Peyer's patch (tissue), 4 donors: ENCODE measurements at regions not wholly inside any gene's neighbourhood (a gene's known extent, or its start where the extent isn't known, plus 50 kb on each side); places are given as distances from the start of the nearest gene placed in this dataset.
"Not testable (repeated sequence)": the region's sequence is repeated elsewhere in the genome, so short reads cannot be mapped to it uniquely, and the experiment has no call there.

Source experiments
- DNase-seq, 3 donors: peaks; one replicate each; pipeline ENCODE4 v3.0.0-alpha.2; 2017 to 2019
- H3K27ac ChIP-seq, 4 donors: fragments of 200-600 bp; sonication (generic); one replicate each; pipeline ENCODE4 v1.5.1; 2016 to 2019
- H3K27me3 ChIP-seq, 2 donors: fragments of 200-600 bp; sonication (generic); one replicate each; pipeline ENCODE4 v1.5.1; 2019
- H3K36me3 ChIP-seq, 3 donors: fragments of 200-600 bp; sonication (generic); one replicate each; pipeline ENCODE4 v1.5.1; 2016 to 2019
- H3K4me1 ChIP-seq, 4 donors: fragments of 200-600 bp; sonication (generic); one replicate each; pipeline ENCODE4 v1.5.1; 2016 to 2019
- H3K4me3 ChIP-seq, 4 donors: fragments of 200-600 bp; sonication (generic); 1 replicate in 3 of 4; 2 replicates in 1 of 4; pipeline ENCODE4 v1.5.1; 2016 to 2019; ENCODE audit warnings: mild to moderate bottlenecking in 1 of 4
- H3K9me3 ChIP-seq, 4 donors: fragments of 200-600 bp; sonication (generic); one replicate each; pipeline ENCODE4 v1.5.1; 2016 to 2019; ENCODE audit warnings: mild to moderate bottlenecking in 1 of 4
- CTCF ChIP-seq, 6 experiments: fragments of 450-650 bp in 4 of 6; fragments of 200-600 bp in 2 of 6; sonication (generic) in 1 of 6; IDR thresholded peaks; one replicate each; pipeline ENCODE4 v1.5.1; 2017 to 2019; ENCODE audit warnings: antibody characterized with exemption in 6 of 6, mild to moderate bottlenecking in 3 of 6, moderate library complexity in 1 of 6
- POLR2A ChIP-seq, 2 donors: fragments of 450-650 bp; IDR thresholded peaks; one replicate each; pipeline ENCODE4 v1.5.1; 2017; ENCODE audit warnings: antibody characterized with exemption in 2 of 2, mild to moderate bottlenecking in 2 of 2, moderate library complexity in 2 of 2

- Histone ChIP-seq H3K36me3 (no peaks in the 10 kb centered on the region), H3K27me3 (no peaks in the 10 kb centered on the region), H3K4me1 (no peaks in the 10 kb centered on the region), H3K27ac (no peak overlapping the region), H3K4me3 (no peak overlapping the region), H3K9me3 (no peaks in the 10 kb centered on the region)
- TF ChIP-seq POLR2A (IDR thresholded peaks at IDR 0.05) (no peak), CTCF (IDR thresholded peaks at IDR 0.05) (no peak)
- no peak for DNase-seq
These were observed 399.8 kb downstream of the SATB2 start for GRCh38 chr2:199057936-199058335.

- H3K27ac ChIP-seq: no peak overlapping the region
- no peaks in the 10 kb centered on the region for H3K4me1 ChIP-seq
- no peak overlapping the region for H3K4me3 ChIP-seq
- TF ChIP-seq POLR2A (IDR thresholded peaks at IDR 0.05) (no peak), CTCF (IDR thresholded peaks at IDR 0.05) (no peak)
- no peaks in the 10 kb centered on the region for H3K9me3 ChIP-seq
- no peaks in the 10 kb centered on the region for H3K27me3 ChIP-seq
- H3K36me3 ChIP-seq: no peaks in the 10 kb centered on the region
- no peak for DNase-seq
These were observed 402.4 kb downstream of the SATB2 start for GRCh38 chr2:199055336-199055735.

GRCh38 chr2:199042660-199043379, 414.9 kb downstream of the SATB2 start:
- no peak for DNase-seq
- Histone ChIP-seq H3K4me1 (no peaks in the 10 kb centered on the region), H3K27me3 (no peaks in the 10 kb centered on the region), H3K27ac (no peak overlapping the region), H3K36me3 (no peaks in the 10 kb centered on the region), H3K4me3 (no peak overlapping the region), H3K9me3 (no peaks in the 10 kb centered on the region)
- TF ChIP-seq CTCF (IDR thresholded peaks at IDR 0.05) (no peak), POLR2A (IDR thresholded peaks at IDR 0.05) (no peak)

- Histone ChIP-seq H3K4me1 (no peaks in the 10 kb centered on the region), H3K27me3 (no peaks in the 10 kb centered on the region), H3K27ac (no peak overlapping the region), H3K4me3 (no peak overlapping the region), H3K36me3 (no peaks in the 10 kb centered on the region), H3K9me3 (no peaks in the 10 kb centered on the region)
- DNase-seq: no peak
- TF ChIP-seq CTCF (IDR thresholded peaks at IDR 0.05): no peak
- no peak for TF ChIP-seq POLR2A (IDR thresholded peaks at IDR 0.05)
These were observed 417.2 kb downstream of the SATB2 start for GRCh38 chr2:199040522-199040921.

GRCh38 chr2:199033761-199034160, 424.0 kb downstream of the SATB2 start:
- H3K4me1 ChIP-seq, H3K9me3 ChIP-seq, H3K36me3 ChIP-seq, H3K4me3 ChIP-seq, DNase-seq, H3K27me3 ChIP-seq, H3K27ac ChIP-seq: not testable (repeated sequence)

GRCh38 chr2:199025146-199025545, 432.6 kb downstream of the SATB2 start:
- no peaks in the 10 kb centered on the region for H3K27me3 ChIP-seq
- no peak for DNase-seq

More at GRCh38 chr2:199025146-199025545, 432.6 kb downstream of the SATB2 start:
- Histone ChIP-seq H3K27ac (no peak overlapping the region), H3K4me1 (no peaks in the 10 kb centered on the region), H3K36me3 (no peaks in the 10 kb centered on the region), H3K4me3 (no peak overlapping the region), H3K9me3 (no peaks in the 10 kb centered on the region)
- no peak for TF ChIP-seq CTCF (IDR thresholded peaks at IDR 0.05)
